GM19043 (cell line): ENCODE measurements at regions not wholly inside any gene's neighbourhood (a gene's known extent, or its start where the extent isn't known, plus 50 kb on each side); places are given as distances from the start of the nearest gene placed in this dataset.

Source experiments
- ATAC-seq: cut with Tn5 transposase; IDR thresholded peaks from one replicate; pipeline ENCODE4 v1.9.1; 2021; ENCODE audit warnings: low read depth; ENCODE audit not compliant: unreplicated experiment

DNA sequence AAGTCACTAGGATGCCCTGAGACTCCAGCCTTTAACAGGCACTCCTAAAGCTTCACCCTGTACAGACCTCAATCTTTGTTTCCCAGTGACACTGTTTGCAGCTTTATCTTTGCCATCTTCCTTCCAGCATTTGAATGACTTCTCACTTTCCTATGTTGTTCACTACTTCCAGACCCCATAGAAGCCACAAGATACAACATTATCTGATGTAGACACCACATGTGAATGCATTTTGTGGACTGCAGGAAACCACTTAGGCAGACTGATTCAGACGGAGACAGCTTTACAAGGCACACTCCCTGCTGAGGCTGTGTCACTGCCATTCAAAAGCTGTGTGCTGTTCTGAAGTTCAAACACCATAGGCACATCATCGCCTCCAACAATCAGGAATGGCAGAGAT lies 67.3 kb upstream of the SPATS2L start:
- no peak for ATAC-seq

- ATAC-seq: no peak
Observed at GRCh38 chr2:200242570-200242969, 63.9 kb upstream of the SPATS2L start.

GRCh38 chr2:200243441-200243840 lies 63.1 kb upstream of the SPATS2L start:
- no peak for ATAC-seq

DNA sequence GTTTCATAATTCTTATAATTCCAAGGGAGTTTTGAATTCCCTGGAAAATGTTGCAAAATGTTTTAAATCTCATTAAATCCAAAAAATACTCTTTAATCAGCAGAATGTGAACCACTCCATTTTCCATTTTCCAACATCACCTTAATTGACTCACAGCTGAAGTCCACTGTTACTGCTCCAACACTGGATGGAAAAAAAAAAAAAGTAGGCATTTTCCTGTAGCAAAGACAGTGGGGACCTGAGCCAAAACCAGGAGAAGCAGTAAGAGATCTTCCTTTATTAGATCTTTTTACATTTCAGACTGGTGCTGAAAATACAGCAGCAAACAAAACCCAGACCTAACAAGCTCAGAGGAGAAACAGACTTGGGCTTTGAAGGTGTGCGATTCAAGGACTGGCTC lies 62.4 kb upstream of the SPATS2L start:
- ATAC-seq: no peak

DNA sequence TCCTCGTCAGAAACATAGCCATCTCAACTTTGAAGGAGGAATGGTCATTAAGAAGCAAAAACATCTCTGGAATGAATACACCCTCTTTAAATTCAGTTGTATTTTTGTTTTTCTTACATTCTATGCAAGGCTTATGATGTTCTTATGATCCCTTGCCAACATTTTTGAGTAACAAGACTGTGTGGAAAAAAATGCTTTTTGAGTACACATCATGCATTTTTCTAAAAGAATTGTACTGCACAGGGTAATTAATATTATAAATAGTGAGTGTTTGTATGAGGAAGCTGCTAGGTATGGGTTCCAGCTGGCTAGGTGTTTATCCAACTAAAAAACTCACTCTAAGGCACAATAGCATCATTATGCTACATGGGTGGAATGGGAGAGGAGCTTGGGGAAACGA lies 59.0 kb upstream of the SPATS2L start:
- no peak for ATAC-seq

- no peak for ATAC-seq
Observed at GRCh38 chr2:200252265-200253067, 54.0 kb upstream of the SPATS2L start.

DNA sequence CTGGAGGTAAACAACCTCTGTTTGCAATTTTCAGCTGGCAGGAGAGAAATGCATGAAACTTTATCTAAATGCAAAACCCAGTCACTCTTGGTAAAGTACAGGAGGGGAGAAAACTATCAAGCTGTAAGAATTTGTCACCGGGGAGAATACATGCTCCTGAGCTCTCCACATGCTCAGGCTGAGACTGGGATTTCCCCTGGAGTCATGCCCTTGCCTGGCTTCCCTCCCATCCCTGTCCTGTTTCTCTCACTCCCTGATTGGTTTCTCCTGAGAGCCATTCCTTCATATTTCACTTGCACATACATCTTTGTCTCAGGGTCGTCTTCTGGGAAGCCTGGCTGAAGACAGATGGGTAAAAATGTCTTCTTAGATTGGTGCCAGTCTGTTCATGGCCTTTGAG lies 52.9 kb upstream of the SPATS2L start:
- ATAC-seq: no peak

- ATAC-seq: no peak
Observed at GRCh38 chr2:200254773-200255172, 51.7 kb upstream of the SPATS2L start.

- no peak for ATAC-seq
Observed at GRCh38 chr2:200255549-200255948, 50.9 kb upstream of the SPATS2L start.
